HCT116 (cell line): ENCODE measurements at regions not wholly inside any gene's neighbourhood (a gene's known extent, or its start where the extent isn't known, plus 50 kb on each side); places are given as distances from the start of the nearest gene placed in this dataset.

Source experiments
- CEBPB ChIP-seq: IDR thresholded peaks from 2 replicates; pipeline ENCODE4 v1.6.1; 2012; ENCODE audit warnings: low read depth
- EGR1 ChIP-seq: IDR thresholded peaks from 2 replicates; pipeline ENCODE4 v1.6.1; 2012; ENCODE audit warnings: low read depth
- EZH2 ChIP-seq: fragments of 200-600 bp; sonication (generic); IDR thresholded peaks from 2 replicates; pipeline ENCODE4 v1.6.1; 2017; ENCODE audit warnings: antibody characterized with exemption, mixed run types
- EZH2phosphoT487 ChIP-seq: fragments of 200-600 bp; IDR thresholded peaks from 2 replicates; pipeline ENCODE4 v1.6.1; 2018; ENCODE audit warnings: antibody characterized with exemption, borderline replicate concordance
- POLR2A ChIP-seq: IDR thresholded peaks from 2 replicates; pipeline ENCODE4 v1.7.0; 2011; ENCODE audit warnings: borderline replicate concordance; ENCODE audit not compliant: insufficient read depth, insufficient read length; ENCODE audit errors: extremely low read depth
- POLR2AphosphoS5 ChIP-seq: IDR thresholded peaks from 2 replicates; pipeline ENCODE4 v1.6.1; 2011; ENCODE audit warnings: mild to moderate bottlenecking, low read depth, low read length, moderate library complexity
- SIN3A ChIP-seq: IDR thresholded peaks from 2 replicates; pipeline ENCODE4 v1.6.1; 2012; ENCODE audit warnings: low read depth
- SP1 ChIP-seq: IDR thresholded peaks from 2 replicates; pipeline ENCODE4 v1.6.1; 2012; ENCODE audit warnings: low read depth
- YY1 ChIP-seq: IDR thresholded peaks from 2 replicates; pipeline ENCODE4 v1.6.1; 2011; ENCODE audit warnings: low read length, low read depth, moderate library complexity, mild to moderate bottlenecking; ENCODE audit not compliant: insufficient replicate concordance; ENCODE audit errors: extremely low read depth
- ZFX ChIP-seq: fragments of 450-650 bp; IDR thresholded peaks from 2 replicates; pipeline ENCODE4 v1.6.1; 2017
- TF ChIP-seq, protein P1 (sequence below), 3 experiments: fragments of 200-600 bp in 1 of 3; sonication (generic) in 1 of 3; IDR thresholded peaks in 2 of 3; conservative IDR thresholded peaks in 1 of 3; 2 replicates each; pipeline ENCODE4 v1.5.1; 2012 to 2017; ENCODE audit warnings: low read depth in 2 of 3, low read length in 2 of 3, antibody characterized with exemption in 1 of 3, borderline replicate concordance in 1 of 3, control low read depth in 1 of 3, mild to moderate bottlenecking in 1 of 3, mixed read lengths in 1 of 3, mixed run types in 1 of 3, moderate library complexity in 1 of 3; ENCODE audit not compliant: insufficient read depth in 1 of 3
- TF ChIP-seq, protein P2 (sequence below): IDR thresholded peaks from 2 replicates; pipeline ENCODE4 v1.6.1; 2011; ENCODE audit warnings: mild to moderate bottlenecking, low read length, moderate library complexity; ENCODE audit not compliant: insufficient replicate concordance; ENCODE audit errors: extremely low read depth
- TF ChIP-seq, protein P3 (sequence below): IDR thresholded peaks from 2 replicates; pipeline ENCODE4 v1.6.1; 2012
- TF ChIP-seq, protein P4 (sequence below): IDR thresholded peaks from 2 replicates; pipeline ENCODE4 v1.6.1; 2012; ENCODE audit warnings: low read depth

DNA sequence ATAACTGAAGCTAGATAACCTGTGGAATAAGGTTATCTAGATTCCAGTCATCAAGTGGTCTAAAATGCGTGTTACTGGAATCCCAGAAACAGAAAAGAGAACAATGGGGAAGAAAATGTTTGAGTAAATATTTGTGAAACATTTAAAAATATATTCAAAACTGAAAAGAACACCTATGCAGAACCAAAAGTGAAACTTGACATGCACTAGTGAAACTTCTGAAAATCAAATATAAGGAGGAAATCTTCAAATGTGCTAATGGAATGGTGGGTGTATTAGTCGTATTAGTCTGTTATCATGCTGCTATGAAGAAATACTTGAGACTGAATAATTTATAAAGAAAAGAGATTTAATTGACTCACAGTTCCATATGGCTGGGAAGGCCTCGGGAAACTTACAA lies 512.4 kb upstream of the KLHL4 start:
- TF ChIP-seq, protein P1, sequence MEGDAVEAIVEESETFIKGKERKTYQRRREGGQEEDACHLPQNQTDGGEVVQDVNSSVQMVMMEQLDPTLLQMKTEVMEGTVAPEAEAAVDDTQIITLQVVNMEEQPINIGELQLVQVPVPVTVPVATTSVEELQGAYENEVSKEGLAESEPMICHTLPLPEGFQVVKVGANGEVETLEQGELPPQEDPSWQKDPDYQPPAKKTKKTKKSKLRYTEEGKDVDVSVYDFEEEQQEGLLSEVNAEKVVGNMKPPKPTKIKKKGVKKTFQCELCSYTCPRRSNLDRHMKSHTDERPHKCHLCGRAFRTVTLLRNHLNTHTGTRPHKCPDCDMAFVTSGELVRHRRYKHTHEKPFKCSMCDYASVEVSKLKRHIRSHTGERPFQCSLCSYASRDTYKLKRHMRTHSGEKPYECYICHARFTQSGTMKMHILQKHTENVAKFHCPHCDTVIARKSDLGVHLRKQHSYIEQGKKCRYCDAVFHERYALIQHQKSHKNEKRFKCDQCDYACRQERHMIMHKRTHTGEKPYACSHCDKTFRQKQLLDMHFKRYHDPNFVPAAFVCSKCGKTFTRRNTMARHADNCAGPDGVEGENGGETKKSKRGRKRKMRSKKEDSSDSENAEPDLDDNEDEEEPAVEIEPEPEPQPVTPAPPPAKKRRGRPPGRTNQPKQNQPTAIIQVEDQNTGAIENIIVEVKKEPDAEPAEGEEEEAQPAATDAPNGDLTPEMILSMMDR (IDR thresholded peaks at IDR 0.05 in 2 of 3, conservative IDR thresholded peaks at IDR 0.05 in 1 of 3; ENCODE audit: borderline replicate concordance in 1 of 3, insufficient read depth in 1 of 3, low read depth in 2 of 3, low read length in 2 of 3) = no peak
- TF ChIP-seq SIN3A (no peak), EZH2 (no peak), ZFX (no peak), CEBPB (no peak), POLR2A (no peak), YY1 (no peak), POLR2AphosphoS5 (no peak), SP1 (no peak), EGR1 (no peak), EZH2phosphoT487 (no peak)
- TF ChIP-seq, protein P2, sequence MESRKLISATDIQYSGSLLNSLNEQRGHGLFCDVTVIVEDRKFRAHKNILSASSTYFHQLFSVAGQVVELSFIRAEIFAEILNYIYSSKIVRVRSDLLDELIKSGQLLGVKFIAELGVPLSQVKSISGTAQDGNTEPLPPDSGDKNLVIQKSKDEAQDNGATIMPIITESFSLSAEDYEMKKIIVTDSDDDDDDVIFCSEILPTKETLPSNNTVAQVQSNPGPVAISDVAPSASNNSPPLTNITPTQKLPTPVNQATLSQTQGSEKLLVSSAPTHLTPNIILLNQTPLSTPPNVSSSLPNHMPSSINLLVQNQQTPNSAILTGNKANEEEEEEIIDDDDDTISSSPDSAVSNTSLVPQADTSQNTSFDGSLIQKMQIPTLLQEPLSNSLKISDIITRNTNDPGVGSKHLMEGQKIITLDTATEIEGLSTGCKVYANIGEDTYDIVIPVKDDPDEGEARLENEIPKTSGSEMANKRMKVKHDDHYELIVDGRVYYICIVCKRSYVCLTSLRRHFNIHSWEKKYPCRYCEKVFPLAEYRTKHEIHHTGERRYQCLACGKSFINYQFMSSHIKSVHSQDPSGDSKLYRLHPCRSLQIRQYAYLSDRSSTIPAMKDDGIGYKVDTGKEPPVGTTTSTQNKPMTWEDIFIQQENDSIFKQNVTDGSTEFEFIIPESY = no peak
- TF ChIP-seq, protein P3, sequence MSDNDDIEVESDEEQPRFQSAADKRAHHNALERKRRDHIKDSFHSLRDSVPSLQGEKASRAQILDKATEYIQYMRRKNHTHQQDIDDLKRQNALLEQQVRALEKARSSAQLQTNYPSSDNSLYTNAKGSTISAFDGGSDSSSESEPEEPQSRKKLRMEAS = no peak
- TF ChIP-seq, protein P4, sequence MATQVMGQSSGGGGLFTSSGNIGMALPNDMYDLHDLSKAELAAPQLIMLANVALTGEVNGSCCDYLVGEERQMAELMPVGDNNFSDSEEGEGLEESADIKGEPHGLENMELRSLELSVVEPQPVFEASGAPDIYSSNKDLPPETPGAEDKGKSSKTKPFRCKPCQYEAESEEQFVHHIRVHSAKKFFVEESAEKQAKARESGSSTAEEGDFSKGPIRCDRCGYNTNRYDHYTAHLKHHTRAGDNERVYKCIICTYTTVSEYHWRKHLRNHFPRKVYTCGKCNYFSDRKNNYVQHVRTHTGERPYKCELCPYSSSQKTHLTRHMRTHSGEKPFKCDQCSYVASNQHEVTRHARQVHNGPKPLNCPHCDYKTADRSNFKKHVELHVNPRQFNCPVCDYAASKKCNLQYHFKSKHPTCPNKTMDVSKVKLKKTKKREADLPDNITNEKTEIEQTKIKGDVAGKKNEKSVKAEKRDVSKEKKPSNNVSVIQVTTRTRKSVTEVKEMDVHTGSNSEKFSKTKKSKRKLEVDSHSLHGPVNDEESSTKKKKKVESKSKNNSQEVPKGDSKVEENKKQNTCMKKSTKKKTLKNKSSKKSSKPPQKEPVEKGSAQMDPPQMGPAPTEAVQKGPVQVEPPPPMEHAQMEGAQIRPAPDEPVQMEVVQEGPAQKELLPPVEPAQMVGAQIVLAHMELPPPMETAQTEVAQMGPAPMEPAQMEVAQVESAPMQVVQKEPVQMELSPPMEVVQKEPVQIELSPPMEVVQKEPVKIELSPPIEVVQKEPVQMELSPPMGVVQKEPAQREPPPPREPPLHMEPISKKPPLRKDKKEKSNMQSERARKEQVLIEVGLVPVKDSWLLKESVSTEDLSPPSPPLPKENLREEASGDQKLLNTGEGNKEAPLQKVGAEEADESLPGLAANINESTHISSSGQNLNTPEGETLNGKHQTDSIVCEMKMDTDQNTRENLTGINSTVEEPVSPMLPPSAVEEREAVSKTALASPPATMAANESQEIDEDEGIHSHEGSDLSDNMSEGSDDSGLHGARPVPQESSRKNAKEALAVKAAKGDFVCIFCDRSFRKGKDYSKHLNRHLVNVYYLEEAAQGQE = no peak
